HG03342 (cell line): ENCODE measurements at regions not wholly inside any gene's neighbourhood (a gene's known extent, or its start where the extent isn't known, plus 50 kb on each side); places are given as distances from the start of the nearest gene placed in this dataset.
"Not testable (repeated sequence)": the region's sequence is repeated elsewhere in the genome, so short reads cannot be mapped to it uniquely, and the experiment has no call there.

Experiments used
- ATAC-seq: cut with Tn5 transposase; IDR thresholded peaks from one replicate; pipeline ENCODE4 v1.9.1; 2021; ENCODE audit warnings: mild to moderate bottlenecking, moderate library complexity; ENCODE audit not compliant: unreplicated experiment

- ATAC-seq = no peak
Observed at GRCh38 chr7:43042302-43042701, 70.1 kb upstream of the HECW1 start.

- ATAC-seq = no peak
Observed at GRCh38 chr7:43044511-43044910, 67.9 kb upstream of the HECW1 start.

GRCh38 chr7:43054052-43054722, 58.3 kb upstream of the HECW1 start:
- no peak for ATAC-seq

- no peak for ATAC-seq
Observed at GRCh38 chr7:43057141-43057540, 55.3 kb upstream of the HECW1 start.

GRCh38 chr7:43058271-43059066, 54.0 kb upstream of the HECW1 start:
- peak; percentile 70 for ATAC-seq

GRCh38 chr7:43059067-43059600, 53.3 kb upstream of the HECW1 start:
- ATAC-seq = not testable (repeated sequence)
